CD14-positive monocyte (primary cell): ENCODE measurements at regions not wholly inside any gene's neighbourhood (a gene's known extent, or its start where the extent isn't known, plus 50 kb on each side); places are given as distances from the start of the nearest gene placed in this dataset.
"Not testable (repeated sequence)": the region's sequence is repeated elsewhere in the genome, so short reads cannot be mapped to it uniquely, and the experiment has no call there.

Experiments
- DNase-seq, 3 donors: peaks; one replicate each; pipeline ENCODE4 v3.0.0-alpha.2; 2011 to 2022
- H2AFZ ChIP-seq: 2 replicates; pipeline ENCODE4 v1.6.0; 2012; ENCODE audit warnings: mild to moderate bottlenecking, low read depth, low read length, inconsistent platforms; ENCODE audit not compliant: insufficient read depth, poor library complexity, severe bottlenecking
- H3K27ac ChIP-seq, 2 donors: 1 replicate in 1 of 2; 2 replicates in 1 of 2; pipeline ENCODE4 v1.5.1; 2012 to 2013; ENCODE audit warnings: low read length in 2 of 2, control low read depth in 1 of 2, inconsistent platforms in 1 of 2, low read depth in 1 of 2, mild to moderate bottlenecking in 1 of 2
- H3K27me3 ChIP-seq, 2 donors: one replicate each; pipeline versions ENCODE4 v1.6.0 to v1.6.1; 2011 to 2013; ENCODE audit warnings: low read length in 2 of 2; ENCODE audit not compliant: control insufficient read depth in 2 of 2, insufficient read depth in 2 of 2
- H3K36me3 ChIP-seq, 2 donors: replicated peaks in 1 of 2; 1 replicate in 1 of 2; 2 replicates in 1 of 2; pipeline versions ENCODE4 v1.5.1 to v1.6.1; 2012 to 2013; ENCODE audit warnings: low read length in 2 of 2, control low read depth in 1 of 2, inconsistent platforms in 1 of 2, mild to moderate bottlenecking in 1 of 2; ENCODE audit not compliant: insufficient read depth in 2 of 2, control insufficient read depth in 1 of 2
- H3K4me1 ChIP-seq, 2 donors: 1 replicate in 1 of 2; 2 replicates in 1 of 2; pipeline versions ENCODE4 v1.5.1 to v1.6.1; 2012 to 2013; ENCODE audit warnings: low read length in 2 of 2, control low read depth in 1 of 2, inconsistent platforms in 1 of 2, mild to moderate bottlenecking in 1 of 2, moderate library complexity in 1 of 2; ENCODE audit not compliant: insufficient read depth in 2 of 2, control insufficient read depth in 1 of 2
- H3K4me2 ChIP-seq: replicated peaks from 2 replicates; pipeline ENCODE3; 2012; ENCODE audit warnings: low read length, moderate library complexity, mild to moderate bottlenecking; ENCODE audit not compliant: poor library complexity, severe bottlenecking; ENCODE audit errors: extremely low read depth
- H3K4me3 ChIP-seq, 3 experiments: fragments of 200-600 bp in 1 of 3; sonication (generic) in 1 of 3; replicated peaks in 1 of 3; 1 replicate in 2 of 3; 2 replicates in 1 of 3; pipeline ENCODE4 v1.5.1; 2011 to 2013; ENCODE audit warnings: low read length in 3 of 3, mild to moderate bottlenecking in 3 of 3, control low read depth in 2 of 3, low read depth in 2 of 3, inconsistent platforms in 1 of 3, moderate library complexity in 1 of 3
- H3K79me2 ChIP-seq: 2 replicates; pipeline ENCODE4 v1.6.0; 2012; ENCODE audit warnings: mild to moderate bottlenecking, control low read depth, inconsistent platforms, low read length, moderate library complexity; ENCODE audit not compliant: insufficient read depth
- H3K9ac ChIP-seq: 2 replicates; pipeline ENCODE4 v1.6.0; 2017; ENCODE audit warnings: low read length, mild to moderate bottlenecking; ENCODE audit not compliant: insufficient read depth, poor library complexity, severe bottlenecking
- H3K9me3 ChIP-seq, 2 donors: replicated peaks in 1 of 2; 1 replicate in 1 of 2; 2 replicates in 1 of 2; pipeline versions ENCODE4 v1.5.1 to v1.6.1; 2012 to 2013; ENCODE audit warnings: low read length in 2 of 2, control low read depth in 1 of 2; ENCODE audit not compliant: control insufficient read depth in 1 of 2, insufficient read depth in 1 of 2
- H4K20me1 ChIP-seq: 2 replicates; pipeline ENCODE4 v1.6.0; 2012; ENCODE audit warnings: mild to moderate bottlenecking, low read length, control low read depth, moderate library complexity; ENCODE audit not compliant: insufficient read depth
- H3K27ac Mint-ChIP-seq, 7 donors: one replicate each; pipeline ENCODE4 v1.8.0; 2020; ENCODE audit warnings: mild to moderate bottlenecking in 7 of 7, mixed read lengths in 7 of 7, moderate library complexity in 6 of 7, inconsistent platforms in 2 of 7
- H3K27me3 Mint-ChIP-seq, 3 donors: one replicate each; pipeline ENCODE4 v1.8.0; 2021 to 2022; ENCODE audit warnings: low read depth in 3 of 3, mild to moderate bottlenecking in 3 of 3, mixed read lengths in 3 of 3, moderate library complexity in 3 of 3, inconsistent platforms in 1 of 3
- H3K36me3 Mint-ChIP-seq, 2 donors: one replicate each; pipeline ENCODE4 v1.8.0; 2020; ENCODE audit warnings: mixed read lengths in 2 of 2, inconsistent platforms in 1 of 2, mild to moderate bottlenecking in 1 of 2
- H3K4me1 Mint-ChIP-seq: one replicate; pipeline ENCODE4 v1.8.0; 2020; ENCODE audit warnings: mild to moderate bottlenecking, mixed read lengths
- H3K4me3 Mint-ChIP-seq, 2 donors: one replicate each; pipeline ENCODE4 v1.8.0; 2020; ENCODE audit warnings: mild to moderate bottlenecking in 2 of 2, mixed read lengths in 2 of 2, moderate library complexity in 1 of 2
- H3K9me3 Mint-ChIP-seq, 7 donors: one replicate each; pipeline ENCODE4 v1.8.0; 2020 to 2022; ENCODE audit warnings: mixed read lengths in 7 of 7, mild to moderate bottlenecking in 6 of 7, moderate library complexity in 6 of 7, inconsistent platforms in 2 of 7
- WGBS: methylation state at CpG from one replicate; pipeline ENCODE4 v1.1.5; 2013; ENCODE audit warnings: missing lambda C conversion rate; ENCODE audit not compliant: insufficient coverage; 5-methylcytosine and 5-hydroxymethylcytosine counted together
- intact Hi-C, 2 donors: fragments of 100-400 bp; cut with micrococcal nuclease; formaldehyde crosslinking; loops; one replicate each; pipeline versions ENCODE4 v1.15.0 to v1.15.1; 2023
- TF ChIP-seq, protein P1 (sequence below): fragments of 200-600 bp; IDR thresholded peaks from one replicate; pipeline ENCODE4 v1.8.0; 2022; ENCODE audit warnings: antibody characterized with exemption, mild to moderate bottlenecking

DNA sequence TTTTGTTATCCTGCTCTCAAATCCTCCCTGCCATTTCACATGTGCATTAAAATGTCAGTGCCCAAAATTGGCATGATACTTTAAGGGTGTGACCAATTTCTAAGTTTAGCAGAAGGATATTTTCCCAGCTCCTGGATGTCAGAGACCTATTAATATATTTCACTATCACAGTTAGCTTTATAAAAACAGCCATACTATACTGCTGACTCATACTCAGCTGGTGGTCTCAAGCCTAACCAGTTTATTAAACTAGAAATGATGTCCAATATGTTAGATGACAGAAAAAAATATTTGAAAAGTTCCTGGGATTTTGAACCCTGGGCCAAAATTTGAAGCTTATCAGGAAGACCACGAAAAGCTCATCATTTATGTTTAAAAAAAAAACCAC is 60.9 kb upstream of the ZNF280D start:
- Mint-ChIP-seq H3K4me1 (no peaks in the 10 kb centered on the region), H3K27me3 (peaks cover 0 to 4% (median 2%) of the 10 kb centered on the region in 3 donors), H3K9me3 (peaks cover 4 to 17% (median 11%) of the 10 kb centered on the region in 7 donors), H3K4me3 (no peak overlapping the region), H3K27ac (no peak overlapping the region), H3K36me3 (no peaks in the 10 kb centered on the region)
- no peaks in the 10 kb centered on the region for H4K20me1 ChIP-seq
- H3K4me1 ChIP-seq: no peaks in the 10 kb centered on the region
- H3K9me3 ChIP-seq: peaks cover 0 to 4% of the 10 kb centered on the region in 2 donors
- no peaks in the 10 kb centered on the region for H3K36me3 ChIP-seq
- TF ChIP-seq, protein P1, sequence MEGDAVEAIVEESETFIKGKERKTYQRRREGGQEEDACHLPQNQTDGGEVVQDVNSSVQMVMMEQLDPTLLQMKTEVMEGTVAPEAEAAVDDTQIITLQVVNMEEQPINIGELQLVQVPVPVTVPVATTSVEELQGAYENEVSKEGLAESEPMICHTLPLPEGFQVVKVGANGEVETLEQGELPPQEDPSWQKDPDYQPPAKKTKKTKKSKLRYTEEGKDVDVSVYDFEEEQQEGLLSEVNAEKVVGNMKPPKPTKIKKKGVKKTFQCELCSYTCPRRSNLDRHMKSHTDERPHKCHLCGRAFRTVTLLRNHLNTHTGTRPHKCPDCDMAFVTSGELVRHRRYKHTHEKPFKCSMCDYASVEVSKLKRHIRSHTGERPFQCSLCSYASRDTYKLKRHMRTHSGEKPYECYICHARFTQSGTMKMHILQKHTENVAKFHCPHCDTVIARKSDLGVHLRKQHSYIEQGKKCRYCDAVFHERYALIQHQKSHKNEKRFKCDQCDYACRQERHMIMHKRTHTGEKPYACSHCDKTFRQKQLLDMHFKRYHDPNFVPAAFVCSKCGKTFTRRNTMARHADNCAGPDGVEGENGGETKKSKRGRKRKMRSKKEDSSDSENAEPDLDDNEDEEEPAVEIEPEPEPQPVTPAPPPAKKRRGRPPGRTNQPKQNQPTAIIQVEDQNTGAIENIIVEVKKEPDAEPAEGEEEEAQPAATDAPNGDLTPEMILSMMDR: no peak
- H3K9ac ChIP-seq: no peak overlapping the region
- no peaks in the 10 kb centered on the region for H3K79me2 ChIP-seq
- H2AFZ ChIP-seq: no peak overlapping the region
- no peak for DNase-seq
- WGBS: no CpG with 5 or more reads among the region's 1 CpG
- H3K27me3 ChIP-seq: no peaks in the 10 kb centered on the region
- H3K27ac ChIP-seq: no peak overlapping the region
- intact Hi-C loops: no loop called here
- no peak overlapping the region for H3K4me3 ChIP-seq
- no peak overlapping the region for H3K4me2 ChIP-seq

DNA sequence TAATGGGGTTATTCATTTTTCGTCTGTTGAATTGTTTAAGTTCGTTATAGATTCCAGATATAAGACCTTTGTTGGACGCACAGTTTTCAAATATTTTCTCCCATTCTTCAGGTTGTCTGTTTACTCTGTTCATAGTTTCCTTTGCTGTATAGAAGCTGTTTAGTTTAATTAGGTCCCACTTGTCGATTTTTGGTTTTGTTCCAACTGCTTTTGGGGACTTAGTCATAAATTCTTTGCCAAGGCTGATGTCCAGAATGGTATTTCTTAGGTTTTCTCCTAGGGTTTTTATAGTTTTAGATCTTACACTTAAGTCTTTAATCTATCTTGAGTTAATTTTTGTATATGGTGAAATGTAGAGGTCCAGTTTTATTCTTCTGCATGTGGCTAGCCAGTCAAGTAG is 58.9 kb upstream of the ZNF280D start:
- H3K27me3 ChIP-seq: no peaks in the 10 kb centered on the region
- no peaks in the 10 kb centered on the region for H4K20me1 ChIP-seq
- no peaks in the 10 kb centered on the region for H3K4me1 ChIP-seq
- DNase-seq: no peak
- no CpG with 5 or more reads among the region's 4 CpGs for WGBS
- H3K36me3 Mint-ChIP-seq: no peaks in the 10 kb centered on the region
- H3K9me3 Mint-ChIP-seq: peaks cover 3 to 17% (median 13%) of the 10 kb centered on the region in 7 donors
- no peak overlapping the region for H2AFZ ChIP-seq
- H3K27ac ChIP-seq: no peak overlapping the region
- peaks cover 0 to 4% (median 4%) of the 10 kb centered on the region in 3 donors for H3K27me3 Mint-ChIP-seq
- no peak overlapping the region for H3K4me3 ChIP-seq
- no peak overlapping the region for H3K4me3 Mint-ChIP-seq
- H3K27ac Mint-ChIP-seq: no peak overlapping the region
- intact Hi-C loops: no loop called here
- H3K9me3 ChIP-seq: peaks cover 0 to 4% of the 10 kb centered on the region in 2 donors
- H3K36me3 ChIP-seq: no peaks in the 10 kb centered on the region
- H3K4me2 ChIP-seq: no peak overlapping the region
- no peak overlapping the region for H3K9ac ChIP-seq
- no peaks in the 10 kb centered on the region for H3K79me2 ChIP-seq
- TF ChIP-seq, protein P1: no peak
- no peaks in the 10 kb centered on the region for H3K4me1 Mint-ChIP-seq

DNA sequence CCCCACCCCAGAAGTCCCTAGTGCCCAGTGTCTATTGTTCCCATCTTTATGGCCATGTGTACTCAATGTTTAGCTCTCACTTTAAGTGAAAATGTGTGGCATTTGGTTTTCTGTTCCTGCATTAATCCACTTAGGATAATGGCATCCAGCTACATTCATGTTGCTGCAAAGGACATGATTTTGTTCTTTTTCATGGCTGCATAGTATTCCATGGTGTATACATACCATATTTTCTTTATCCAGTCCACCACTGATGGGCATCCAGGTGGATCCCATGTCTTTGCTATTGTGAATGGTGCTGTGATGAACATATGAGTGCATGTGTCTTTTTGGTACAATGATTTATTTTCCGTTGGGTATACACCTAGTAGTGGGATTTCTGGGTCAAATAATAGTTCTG is 58.2 kb upstream of the ZNF280D start:
- H3K36me3 ChIP-seq, H3K9me3 ChIP-seq, H3K4me1 ChIP-seq, H4K20me1 ChIP-seq, H2AFZ ChIP-seq, H3K36me3 Mint-ChIP-seq, H3K27me3 Mint-ChIP-seq, H3K79me2 ChIP-seq, H3K9ac ChIP-seq, H3K4me3 Mint-ChIP-seq, H3K4me3 ChIP-seq, H3K4me2 ChIP-seq, H3K27me3 ChIP-seq, intact Hi-C loops, DNase-seq, H3K4me1 Mint-ChIP-seq, H3K27ac ChIP-seq, H3K27ac Mint-ChIP-seq: not testable (repeated sequence)
- WGBS: no CpG with 5 or more reads among the region's 1 CpG
- peaks cover 3 to 17% (median 13%) of the 10 kb centered on the region in 7 donors for H3K9me3 Mint-ChIP-seq
